Colonic mucosa (tissue), 4 donors: ENCODE measurements at regions not wholly inside any gene's neighbourhood (a gene's known extent, or its start where the extent isn't known, plus 50 kb on each side); places are given as distances from the start of the nearest gene placed in this dataset.

ENCODE experiments used
- DNase-seq: peaks from one replicate; pipeline ENCODE4 v3.0.0-alpha.2; 2020
- H3K27ac ChIP-seq: fragments of 200-600 bp; one replicate; pipeline ENCODE4 v1.8.0; 2021
- H3K27me3 ChIP-seq: fragments of 200-600 bp; one replicate; pipeline ENCODE4 v1.8.0; 2021
- H3K36me3 ChIP-seq: fragments of 200-600 bp; one replicate; pipeline ENCODE4 v1.8.0; 2021
- H3K4me1 ChIP-seq: fragments of 200-600 bp; one replicate; pipeline ENCODE4 v1.8.0; 2021; ENCODE audit warnings: mild to moderate bottlenecking
- H3K4me3 ChIP-seq: fragments of 200-600 bp; one replicate; pipeline ENCODE4 v1.8.0; 2021
- H3K9ac ChIP-seq, 2 donors: one replicate each; pipeline ENCODE4 v1.7.0; 2013; ENCODE audit warnings: control low read depth in 2 of 2, low read depth in 2 of 2, low read length in 2 of 2
- H3K9me3 ChIP-seq: fragments of 200-600 bp; one replicate; pipeline ENCODE4 v1.8.0; 2021
- CTCF ChIP-seq: fragments of 200-600 bp; IDR thresholded peaks from one replicate; pipeline ENCODE4 v1.8.0; 2022; ENCODE audit warnings: antibody characterized with exemption, mild to moderate bottlenecking
- intact Hi-C: fragments of 100-400 bp; cut with DNase I; formaldehyde crosslinking; loops from one replicate; pipeline ENCODE4 v1.14.1; 2022
- donor health status: healthy.
- donor health status: DM: no; HTN: no; CAD: no.
- donor health status: DM: no; HTN: no; CAD: no.

- no peak for TF ChIP-seq CTCF
- no peak for DNase-seq
- Histone ChIP-seq H3K27ac (no peak overlapping the region), H3K36me3 (no peaks in the 10 kb centered on the region), H3K4me1 (no peaks in the 10 kb centered on the region), H3K9me3 (no peaks in the 10 kb centered on the region), H3K27me3 (no peaks in the 10 kb centered on the region), H3K9ac (no peak overlapping the region), H3K4me3 (no peak overlapping the region)
- intact Hi-C loops: no loop called here
Observed at GRCh38 chr5:21685522-21685921, 1167.6 kb downstream of the CDH12 start.

GRCh38 chr5:21684992-21685391 lies 1168.2 kb downstream of the CDH12 start:
- Histone ChIP-seq H3K9me3 (no peaks in the 10 kb centered on the region), H3K9ac (no peak overlapping the region), H3K4me3 (no peak overlapping the region), H3K36me3 (no peaks in the 10 kb centered on the region), H3K27me3 (no peaks in the 10 kb centered on the region), H3K4me1 (no peaks in the 10 kb centered on the region), H3K27ac (no peak overlapping the region)
- intact Hi-C loops: no loop called here
- TF ChIP-seq CTCF: no peak
- DNase-seq: no peak

- H3K4me1 ChIP-seq: no peaks in the 10 kb centered on the region
- H3K9ac ChIP-seq: no peak overlapping the region
- TF ChIP-seq CTCF: no peak
- no peaks in the 10 kb centered on the region for H3K36me3 ChIP-seq
- no peak for DNase-seq
- no peak overlapping the region for H3K4me3 ChIP-seq
- no peaks in the 10 kb centered on the region for H3K27me3 ChIP-seq
- H3K27ac ChIP-seq: no peak overlapping the region
- no peaks in the 10 kb centered on the region for H3K9me3 ChIP-seq
- intact Hi-C loops: no loop called here
Observed at GRCh38 chr5:21681911-21682310, 1171.2 kb downstream of the CDH12 start.

- intact Hi-C loops: no loop called here
- Histone ChIP-seq H3K36me3 (no peaks in the 10 kb centered on the region), H3K27ac (no peak overlapping the region), H3K27me3 (no peaks in the 10 kb centered on the region), H3K4me1 (no peaks in the 10 kb centered on the region), H3K9me3 (no peaks in the 10 kb centered on the region), H3K9ac (no peak overlapping the region), H3K4me3 (no peak overlapping the region)
- DNase-seq: no peak
- no peak for TF ChIP-seq CTCF
Observed at GRCh38 chr5:21680641-21681040, 1172.5 kb downstream of the CDH12 start.

- no peak for TF ChIP-seq CTCF
Observed at GRCh38 chr5:21680196-21680595, 1172.9 kb downstream of the CDH12 start.

GRCh38 chr5:21678526-21678925 lies 1174.6 kb downstream of the CDH12 start:
- Histone ChIP-seq H3K9me3 (no peaks in the 10 kb centered on the region), H3K27me3 (no peaks in the 10 kb centered on the region), H3K9ac (no peak overlapping the region), H3K4me3 (no peak overlapping the region), H3K4me1 (no peaks in the 10 kb centered on the region), H3K36me3 (no peaks in the 10 kb centered on the region), H3K27ac (no peak overlapping the region)
- intact Hi-C loops: no loop called here
- no peak for TF ChIP-seq CTCF
- no peak for DNase-seq

More at GRCh38 chr5:21680196-21680595, 1172.9 kb downstream of the CDH12 start:
- no peak for DNase-seq
- no peaks in the 10 kb centered on the region for H3K27me3 ChIP-seq
- no peaks in the 10 kb centered on the region for H3K36me3 ChIP-seq
- no peaks in the 10 kb centered on the region for H3K9me3 ChIP-seq
- H3K4me3 ChIP-seq: no peak overlapping the region
- intact Hi-C loops: no loop called here
- H3K27ac ChIP-seq: no peak overlapping the region
- H3K4me1 ChIP-seq: no peaks in the 10 kb centered on the region
- H3K9ac ChIP-seq: no peak overlapping the region
